Middle frontal gyrus (tissue), 1 donor: ENCODE measurements at regions not wholly inside any gene's neighbourhood (a gene's known extent, or its start where the extent isn't known, plus 50 kb on each side); places are given as distances from the start of the nearest gene placed in this dataset.
"Not testable (repeated sequence)": the region's sequence is repeated elsewhere in the genome, so short reads cannot be mapped to it uniquely, and the experiment has no call there.

ENCODE experiments used
- DNase-seq: peaks from one replicate; pipeline ENCODE4 v3.0.0-alpha.2; 2015; ENCODE audit warnings: low spot score; ENCODE audit errors: extremely low spot score

DNA sequence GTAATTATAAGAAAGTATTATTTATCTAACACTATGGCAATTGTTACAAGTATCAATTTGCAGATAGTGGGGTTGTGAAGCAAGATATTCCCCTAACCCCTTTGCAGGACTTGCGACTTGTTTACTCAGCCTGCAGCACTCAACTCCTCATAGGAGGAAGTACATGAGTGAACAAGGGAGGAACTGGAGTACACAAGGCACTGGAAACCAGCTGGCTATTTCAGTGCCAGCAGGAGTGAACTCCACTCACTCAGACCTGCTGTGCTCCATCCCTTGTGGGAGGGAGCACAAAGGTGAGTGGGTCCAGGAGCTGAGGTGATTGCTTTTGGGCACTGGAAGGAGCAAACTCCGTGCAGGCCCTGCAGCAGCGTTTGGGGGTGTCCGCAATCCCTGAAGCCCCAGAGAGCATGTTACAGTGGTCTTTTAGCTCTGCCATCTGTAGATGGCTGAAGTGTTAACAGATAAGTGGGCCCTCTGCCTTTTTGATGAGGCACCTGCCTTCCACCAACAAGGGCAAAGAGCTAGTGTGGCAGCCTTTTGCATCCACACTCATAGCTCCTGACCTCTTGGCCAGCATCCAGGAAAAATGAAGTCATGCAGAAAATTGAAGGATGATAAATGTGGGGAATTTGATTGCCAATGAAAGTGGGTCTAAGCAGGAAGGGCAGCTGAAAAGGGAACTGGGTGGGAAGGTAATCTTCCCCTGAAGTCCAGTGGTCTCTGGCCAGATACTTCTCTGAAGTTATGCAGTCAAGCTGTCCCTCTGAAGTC lies 802.2 kb upstream of the MIR17HG start:
- no peak for DNase-seq

DNA sequence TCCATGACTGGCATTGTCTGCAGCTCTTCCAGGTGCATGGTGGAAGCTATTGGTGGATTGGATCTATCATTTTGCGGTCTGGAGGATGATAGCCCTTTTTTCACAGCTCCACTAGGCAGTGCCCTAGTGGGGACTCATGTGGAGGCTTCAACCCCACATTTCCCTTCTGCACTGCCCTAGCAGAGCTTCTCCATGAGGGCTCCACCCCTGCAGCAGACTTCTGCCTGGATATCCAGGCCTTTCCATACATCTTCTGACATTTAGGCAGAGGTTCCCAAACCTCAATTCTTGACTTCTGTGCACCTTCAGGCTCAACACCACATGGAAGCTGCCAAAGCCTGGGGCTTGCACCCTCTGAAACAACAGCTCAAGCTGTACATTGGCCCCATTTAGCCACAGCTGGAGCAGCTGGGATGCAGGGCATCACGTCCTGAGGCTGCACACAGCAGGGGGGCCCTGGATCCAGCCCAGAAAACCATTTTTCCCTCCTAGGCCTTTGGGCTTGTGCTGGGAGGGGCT lies 800.2 kb upstream of the MIR17HG start:
- DNase-seq, result no peak

DNA sequence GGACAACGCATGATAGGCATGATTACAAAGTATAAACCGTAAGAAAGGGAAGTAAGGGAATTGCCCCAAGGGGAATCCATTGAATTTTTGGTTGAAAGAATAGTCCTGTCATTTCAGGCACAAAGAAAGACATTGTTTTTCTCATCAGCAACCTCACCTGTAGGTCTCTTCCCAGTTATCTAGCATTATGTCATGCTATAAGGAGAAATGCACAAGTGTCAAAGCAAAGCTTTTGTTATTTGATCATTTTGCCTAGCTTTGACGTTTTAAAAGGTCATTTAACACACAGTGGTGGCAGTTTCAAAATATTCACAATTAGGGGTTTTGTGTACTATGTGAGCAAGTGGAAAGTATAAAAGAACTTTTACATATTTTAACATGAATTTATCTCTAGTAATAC lies 796.2 kb upstream of the MIR17HG start:
- no peak for DNase-seq

DNA sequence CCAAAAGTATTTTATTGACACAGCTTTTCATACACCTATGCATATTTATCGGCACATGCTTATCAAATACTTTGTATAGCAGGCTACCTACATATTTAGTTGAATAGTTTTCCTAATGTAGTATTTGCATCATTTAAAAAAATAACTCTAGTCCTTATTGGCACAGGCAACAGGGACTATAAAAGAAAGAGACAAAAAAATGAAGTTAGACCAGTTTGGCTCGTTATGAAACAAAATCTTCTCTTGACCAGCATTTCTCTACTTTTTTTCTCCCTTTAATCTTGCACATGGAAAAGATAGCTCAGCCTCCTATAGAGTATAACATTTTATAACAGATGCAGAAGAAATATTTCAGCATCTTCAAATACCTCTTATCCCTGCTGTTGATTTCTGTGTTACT lies 794.8 kb upstream of the MIR17HG start:
- no peak for DNase-seq

DNA sequence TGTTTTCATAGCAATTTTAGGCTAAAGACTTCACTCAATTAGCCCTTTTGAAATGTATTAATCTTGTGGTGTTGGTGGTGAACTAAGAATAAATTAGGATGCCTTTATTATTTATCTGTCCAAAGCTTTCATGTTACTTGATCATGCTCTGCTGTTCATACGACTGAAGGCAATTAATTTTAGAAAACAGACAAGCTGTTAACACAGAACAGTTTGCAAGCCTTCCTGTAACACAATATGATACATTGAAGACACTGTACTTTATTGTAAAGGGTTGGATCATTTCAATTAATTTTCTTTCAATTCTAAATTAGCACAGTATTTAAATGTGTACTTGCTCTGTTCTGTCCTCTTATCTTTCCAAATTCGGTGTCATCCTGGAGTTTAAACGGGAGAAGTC lies 794.3 kb upstream of the MIR17HG start:
- no peak for DNase-seq

- peak; percentile 43 for DNase-seq
Observed at GRCh38 chr13:90557626-90558025, 789.9 kb upstream of the MIR17HG start.

DNA sequence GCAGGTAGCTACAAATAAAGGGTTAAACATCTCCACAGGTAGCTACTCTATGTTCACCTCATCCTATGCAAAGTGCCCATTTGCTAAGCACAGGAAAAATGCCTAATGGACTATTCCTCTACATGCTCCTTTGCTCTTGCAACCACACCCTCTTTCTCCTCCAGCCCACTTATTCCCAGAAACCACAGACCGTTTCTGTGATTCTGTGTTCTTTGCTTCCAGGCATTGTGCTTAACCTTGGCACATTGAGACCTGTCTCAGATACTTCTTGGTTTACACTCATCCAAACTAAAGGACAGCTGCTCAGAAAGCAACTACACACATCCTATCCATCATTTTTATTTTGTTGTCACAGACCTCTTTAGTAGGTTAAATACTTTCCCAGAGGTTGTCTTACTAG lies 785.0 kb upstream of the MIR17HG start:
- no peak for DNase-seq

DNA sequence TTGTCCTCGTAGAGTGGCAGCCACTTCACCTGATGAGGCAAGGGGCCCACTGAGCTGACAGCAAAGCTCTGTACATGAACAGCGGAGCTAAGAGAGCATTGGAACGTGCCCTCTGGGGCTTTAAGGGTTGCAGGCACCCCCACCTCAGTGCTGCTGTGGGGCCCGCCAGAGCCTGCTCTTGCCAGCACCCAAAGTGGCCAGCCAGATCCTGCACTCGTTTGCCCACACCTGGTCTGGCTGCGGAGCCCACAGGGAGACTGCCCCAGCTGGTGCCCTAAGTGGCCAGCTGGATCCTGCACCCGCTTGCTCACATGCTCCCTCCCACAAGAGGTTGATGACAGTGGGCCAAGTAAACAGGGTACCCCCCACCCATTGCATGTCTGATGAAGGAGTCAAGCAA lies 783.4 kb upstream of the MIR17HG start:
- DNase-seq, result no peak

- DNase-seq, result no peak
Observed at GRCh38 chr13:90564566-90564965, 782.9 kb upstream of the MIR17HG start.

DNA sequence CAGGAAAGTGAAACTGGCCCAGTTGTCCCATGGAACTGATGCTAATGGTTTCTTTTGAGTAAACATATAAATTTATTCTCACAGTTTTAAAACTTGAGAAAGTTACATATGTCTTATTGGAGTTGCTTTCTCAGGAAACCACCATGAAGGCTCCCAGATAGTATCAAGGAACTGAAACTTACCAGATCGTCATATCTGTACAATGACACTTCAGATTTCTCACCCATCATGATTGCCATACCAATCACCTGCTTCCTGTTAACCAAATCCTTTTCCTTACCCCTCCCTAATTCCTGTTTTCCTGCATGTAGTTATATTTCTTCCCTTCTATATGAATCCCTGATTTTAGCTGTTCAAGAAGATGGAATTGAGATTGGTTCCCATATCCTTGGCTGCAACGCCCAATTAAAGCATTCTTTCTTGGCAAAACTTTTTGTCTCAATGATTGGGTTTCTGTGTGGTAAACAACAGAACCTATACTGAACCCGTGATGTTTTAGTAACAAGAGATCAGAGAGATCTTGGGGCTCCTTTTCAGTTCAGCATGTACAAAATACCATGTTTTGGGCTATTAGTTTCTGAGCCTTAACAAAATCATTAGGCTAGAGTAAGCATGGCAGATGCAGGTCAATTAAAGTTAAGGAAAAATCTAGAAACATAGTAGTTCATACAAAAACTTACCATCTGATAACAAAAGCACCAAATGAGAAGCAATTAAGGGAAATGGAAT lies 781.3 kb upstream of the MIR17HG start:
- no peak for DNase-seq

GRCh38 chr13:90568165-90568564 lies 779.3 kb upstream of the MIR17HG start:
- no peak for DNase-seq

DNA sequence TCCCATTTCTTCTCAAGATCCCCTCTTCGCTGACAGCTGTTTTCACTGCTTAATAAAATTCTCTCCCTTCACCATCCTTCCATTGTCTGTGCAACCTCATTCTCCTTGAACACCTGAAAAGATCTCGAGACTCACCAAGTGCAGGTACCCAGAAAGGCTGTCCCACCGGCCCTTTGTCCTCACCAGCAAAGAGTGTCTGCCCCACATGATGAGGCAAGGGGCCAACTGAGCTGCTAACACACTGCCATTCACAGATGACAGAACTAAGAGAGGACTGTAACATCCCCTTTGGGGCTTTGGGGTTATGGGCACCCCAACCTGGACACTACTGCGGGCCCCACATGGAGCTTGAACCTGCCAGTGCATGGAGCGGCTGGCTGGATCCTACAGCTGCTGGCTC lies 771.4 kb upstream of the MIR17HG start:
- no peak for DNase-seq

GRCh38 chr13:90577726-90578125 lies 769.8 kb upstream of the MIR17HG start:
- no peak for DNase-seq

DNA sequence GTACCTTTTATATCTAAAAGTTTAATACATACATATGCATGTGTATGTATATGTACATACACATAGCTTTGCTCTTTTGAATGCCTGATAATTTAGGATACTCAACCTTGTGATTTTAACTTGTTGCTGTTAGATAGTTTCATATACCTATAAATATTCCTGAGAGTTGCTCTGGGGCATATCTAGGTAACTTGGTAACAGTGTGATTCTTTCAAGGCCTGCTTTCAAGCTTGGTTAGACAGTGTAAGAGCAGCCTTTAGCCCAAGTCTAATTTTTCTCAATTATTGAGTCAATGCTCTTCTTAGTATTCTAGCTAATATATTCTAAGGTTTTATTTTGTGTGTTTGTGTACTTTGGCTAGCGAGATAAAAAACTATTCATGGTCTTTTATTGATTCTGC lies 762.1 kb upstream of the MIR17HG start:
- no peak for DNase-seq

DNA sequence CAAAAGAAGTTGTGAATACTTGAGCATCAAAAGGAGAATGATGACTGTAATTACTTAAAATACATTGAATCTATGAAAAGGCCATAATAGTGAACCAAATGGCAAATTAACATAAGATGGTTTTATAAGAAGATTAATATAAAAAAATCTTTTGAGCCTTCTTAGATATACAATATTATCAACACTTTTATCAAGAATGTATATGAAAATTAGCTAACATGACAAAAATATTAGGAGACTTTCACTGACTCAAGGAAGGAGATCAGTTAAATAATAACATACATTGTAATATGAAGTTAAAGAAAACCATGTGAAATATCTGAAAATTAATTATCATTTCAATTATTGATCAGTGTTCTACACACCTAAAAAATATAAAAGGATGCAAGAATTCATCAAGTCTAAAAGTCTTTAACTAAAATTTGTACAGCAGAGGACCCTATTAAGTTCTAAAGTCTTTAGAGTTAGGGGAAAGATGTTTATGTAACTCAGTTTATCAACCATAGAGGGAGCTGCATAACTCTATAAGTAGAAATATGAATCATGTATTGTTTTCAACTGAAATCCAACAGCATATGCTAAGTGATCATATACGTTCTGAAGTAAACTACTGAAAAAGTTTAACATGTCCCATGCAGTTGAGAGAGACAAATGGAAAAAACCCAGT lies 756.1 kb upstream of the MIR17HG start:
- DNase-seq, result no peak

DNA sequence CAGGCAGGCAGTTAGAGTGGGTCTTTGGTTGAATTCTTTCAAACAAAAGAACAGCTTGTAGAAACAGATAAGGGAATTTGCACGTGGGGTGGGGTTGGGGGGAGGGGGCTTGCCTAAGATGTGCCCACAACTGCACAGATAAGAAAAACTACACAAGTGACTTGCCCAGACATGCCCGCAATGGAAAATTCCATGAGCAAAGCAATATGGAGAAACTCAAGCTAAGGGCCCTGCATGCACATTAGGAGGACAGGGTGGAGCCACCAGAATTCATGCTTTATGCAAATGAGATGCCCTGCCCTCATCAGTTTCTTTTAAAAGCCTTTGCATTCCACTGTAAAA lies 755.6 kb upstream of the MIR17HG start:
- no peak for DNase-seq

- DNase-seq, result no peak
Observed at GRCh38 chr13:90592943-90593342, 754.5 kb upstream of the MIR17HG start.

DNA sequence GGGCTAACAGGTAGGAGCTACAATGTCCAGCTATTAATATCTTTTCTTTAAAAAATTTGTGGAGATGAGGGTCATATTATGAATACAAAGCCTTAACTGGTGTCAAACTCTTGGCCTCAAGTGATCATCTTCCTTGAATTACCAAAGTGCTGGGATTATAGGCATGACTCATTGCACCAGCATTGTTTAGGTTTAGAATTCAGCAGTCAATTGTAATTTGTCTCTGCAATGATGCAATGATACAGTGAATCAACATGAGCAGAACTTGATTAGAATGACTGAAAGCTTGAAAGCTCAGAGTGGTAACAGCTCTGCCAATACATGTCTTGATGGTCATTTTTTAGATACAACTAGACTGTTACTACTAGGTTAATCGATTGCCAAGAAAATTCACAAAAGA lies 752.8 kb upstream of the MIR17HG start:
- DNase-seq, result no peak

- DNase-seq, result no peak
Observed at GRCh38 chr13:90605664-90606063, 741.8 kb upstream of the MIR17HG start.

DNA sequence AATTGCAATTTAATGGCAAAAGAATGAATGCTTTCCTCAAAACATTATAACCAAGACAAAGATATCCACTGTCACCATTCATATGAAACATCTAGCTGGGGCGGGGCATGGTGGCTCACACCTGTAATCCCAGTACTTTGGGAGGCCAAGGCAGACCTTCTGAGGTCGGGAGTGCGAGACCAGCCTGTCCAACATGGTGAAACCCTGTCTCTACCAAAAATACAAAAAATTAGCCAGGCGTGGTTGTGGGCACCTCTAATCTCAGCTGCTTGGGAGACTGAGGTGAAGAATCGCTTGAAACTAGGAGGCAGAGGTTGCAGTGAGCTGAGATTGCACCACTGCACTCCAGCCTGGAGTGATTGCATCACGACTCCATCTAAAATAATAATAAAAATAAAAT lies 740.6 kb upstream of the MIR17HG start:
- not testable (repeated sequence) for DNase-seq

DNA sequence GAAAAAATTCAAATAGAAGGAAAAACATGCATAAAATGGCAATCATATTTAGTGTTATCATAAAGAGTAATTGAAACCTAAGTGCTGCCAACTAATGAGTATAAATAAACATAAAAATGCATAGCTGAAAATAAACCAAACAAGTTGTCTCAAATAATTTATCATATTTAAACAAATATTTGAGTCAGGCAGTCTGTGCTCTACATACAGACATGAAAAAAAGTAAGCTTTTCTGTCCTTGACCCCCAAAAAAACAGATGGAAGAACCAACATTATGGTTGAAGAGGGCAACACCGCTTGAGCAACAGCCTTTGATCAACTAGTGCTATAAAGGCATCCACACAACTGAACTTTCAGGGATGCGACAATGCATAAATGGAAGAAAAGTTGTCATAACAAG lies 735.1 kb upstream of the MIR17HG start:
- DNase-seq, result no peak

DNA sequence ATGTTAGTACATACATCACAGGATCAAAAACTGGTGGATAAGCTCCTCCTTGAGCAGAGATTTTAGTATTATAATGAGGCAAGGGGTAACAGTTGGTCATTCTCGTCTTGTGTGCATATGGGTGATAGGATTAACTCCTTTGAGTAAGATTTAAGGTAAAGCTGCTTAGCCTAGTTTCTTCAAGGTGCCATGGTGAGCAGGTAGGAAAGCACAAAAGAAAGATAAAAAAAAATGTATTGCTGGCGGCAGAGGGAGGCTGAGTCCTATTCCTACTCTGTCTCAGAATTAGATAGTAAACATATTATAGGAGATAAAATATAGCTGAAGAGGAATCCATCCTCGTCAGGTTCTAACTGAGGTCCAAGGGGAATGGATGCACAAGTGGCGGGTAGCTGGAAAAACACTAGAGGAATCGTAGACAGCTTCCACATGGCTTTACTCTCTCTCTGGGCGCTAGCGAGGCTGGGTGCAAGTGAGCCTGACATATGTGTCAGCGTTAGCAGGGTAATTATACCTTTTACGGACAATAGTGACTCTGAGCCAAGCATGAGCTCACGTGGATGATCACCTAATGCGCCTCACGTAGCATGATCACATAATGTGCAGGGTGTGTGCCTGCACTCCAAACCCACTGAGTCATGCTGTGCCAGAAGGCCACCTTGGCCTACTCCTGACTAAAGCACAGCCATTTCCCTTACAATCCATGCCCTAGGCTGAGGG lies 734.3 kb upstream of the MIR17HG start:
- no peak for DNase-seq
